ENCODE measurements at regions not wholly inside any gene's neighbourhood (a gene's known extent, or its start where the extent isn't known, plus 50 kb on each side); places are given as distances from the start of the nearest gene placed in this dataset.

GRCh38 chr7:94195813-94196212, 191.7 kb upstream of the BET1 start:
- Histone ChIP-seq H4K20me1 (replicated peaks; ENCODE audit: control insufficient read depth, extremely low read depth, insufficient read depth, low read length) (no peaks in the 10 kb centered on the region), H3K79me2 (ENCODE audit: control insufficient read depth, insufficient read depth, low read length) (no peaks in the 10 kb centered on the region), H3K4me2 (ENCODE audit: insufficient read depth, low read length) (peak overlapping the region; percentile 18), H3K9me1 (replicated peaks; ENCODE audit: control insufficient read depth, extremely low read depth, insufficient read depth, low read length) (no peaks in the 10 kb centered on the region), H3K4me1 (ENCODE audit: control insufficient read depth, extremely low read depth, insufficient read depth, low read length) (peaks cover 10% of the 10 kb centered on the region), H3K27me3 (ENCODE audit: control insufficient read depth in 2 of 2, insufficient read depth in 2 of 2, low read length in 2 of 2) (no peaks in the 10 kb centered on the region), H3K4me3 (replicated peaks in 1 of 3; ENCODE audit: insufficient read depth in 1 of 3, low read depth in 1 of 3, low read length in 3 of 3) (no peak overlapping the region), H3K9me3 (replicated peaks; ENCODE audit: control insufficient read depth, insufficient read depth, low read length) (no peaks in the 10 kb centered on the region), H3K9ac (replicated peaks; ENCODE audit: extremely low read depth, insufficient read depth, low read length) (no peak overlapping the region), H3K27ac (ENCODE audit: insufficient read depth, low read depth, low read length) (no peak overlapping the region), H2AFZ (ENCODE audit: low read depth, low read length) (peak overlapping the region; percentile 3), H3K36me3 (ENCODE audit: control insufficient read depth in 2 of 2, extremely low read depth in 1 of 2, insufficient read depth in 2 of 2, low read length in 2 of 2) (no peaks in the 10 kb centered on the region)
- dilution Hi-C loops (cut with MboI; ENCODE audit: extremely low pct_ligation_motif_present, low sequenced_read_pairs) (no loop called here), intact Hi-C loops (cut with micrococcal nuclease) (no loop called here)
- TF ChIP-seq CTCF (IDR thresholded peaks at IDR 0.05; ENCODE audit: extremely low read depth in 1 of 2, insufficient read depth in 1 of 2, low read depth in 1 of 2, low read length in 2 of 2) (no peak), FOS (IDR thresholded peaks at IDR 0.05; ENCODE audit: borderline replicate concordance, insufficient read depth, low read length) (no peak), GATA2 (IDR thresholded peaks at IDR 0.05; ENCODE audit: insufficient read depth, insufficient read length, low read depth, low read length) (peak; percentile 33), POLR2AphosphoS5 (IDR thresholded peaks at IDR 0.05; ENCODE audit: insufficient read depth, low read depth, low read length) (no peak), EZH2 (IDR thresholded peaks at IDR 0.05; ENCODE audit: borderline replicate concordance, low read depth, low read length, severe bottlenecking) (no peak), MYC (IDR thresholded peaks at IDR 0.05; ENCODE audit: low read depth, low read length) (no peak), MAX (IDR thresholded peaks at IDR 0.05; ENCODE audit: insufficient read depth, insufficient read length) (no peak)
- BruUV-seq (replicated peaks) = no TSS peak
- CTCF ChIA-PET = interaction anchor here (0.7 kb wide), 1 partner anchor 9 kb away, joined by 3 read pairs; no protein-coding TSS in a partner anchor
- FAIRE-seq (peak; percentile 40), DNase-seq (ENCODE audit: low read depth, low spot score) (no peak)
- POLR2A ChIA-PET = no interaction called here
